NCI-H1048 (cell line): ENCODE measurements at regions not wholly inside any gene's neighbourhood (a gene's known extent, or its start where the extent isn't known, plus 50 kb on each side); places are given as distances from the start of the nearest gene placed in this dataset.
"Not testable (repeated sequence)": the region's sequence is repeated elsewhere in the genome, so short reads cannot be mapped to it uniquely, and the experiment has no call there.

Experiments
- DNase-seq: peaks from one replicate; lab custom pipeline; 2025; lab: John Stamatoyannopoulos, UW

DNA sequence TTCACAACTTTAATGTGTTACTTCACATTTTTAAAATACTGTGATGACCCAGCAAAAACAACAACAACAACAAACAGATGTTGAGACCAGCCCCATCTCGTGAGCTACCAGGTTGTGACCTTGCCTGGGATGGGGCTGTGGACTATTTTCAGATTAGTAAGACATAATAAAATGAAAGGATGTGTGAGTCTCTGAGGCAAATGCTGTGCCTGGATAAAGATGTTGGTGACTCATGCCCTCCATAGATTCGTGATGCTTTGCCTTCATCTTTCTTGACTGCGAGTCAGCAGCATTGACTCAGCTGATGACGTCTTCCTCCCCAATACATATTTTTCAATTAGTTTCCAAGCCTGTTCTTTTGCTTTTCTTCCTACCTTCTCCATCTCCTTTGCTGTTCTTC lies 453.0 kb upstream of the CFAP20DC start:
- no peak for DNase-seq

DNA sequence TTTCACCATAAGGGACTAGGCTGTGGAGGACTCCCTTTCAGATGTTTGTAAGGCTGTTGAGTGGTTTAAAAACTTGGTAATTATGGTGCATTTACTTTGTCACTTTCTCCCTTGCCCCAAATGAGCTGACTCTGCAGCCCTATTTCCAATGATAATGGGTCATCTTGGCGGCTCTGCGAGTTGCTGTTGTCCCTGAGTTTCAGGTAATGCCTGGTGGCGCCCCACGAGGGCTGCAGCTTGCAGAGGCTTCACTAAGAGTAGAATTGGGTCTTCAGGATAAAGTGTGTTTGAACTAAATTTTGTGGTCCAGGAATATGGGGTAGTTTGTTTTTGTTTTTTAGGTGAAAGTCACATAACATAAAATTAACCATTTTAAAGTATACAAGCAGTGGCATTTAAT lies 450.1 kb upstream of the CFAP20DC start:
- DNase-seq: no peak

DNA sequence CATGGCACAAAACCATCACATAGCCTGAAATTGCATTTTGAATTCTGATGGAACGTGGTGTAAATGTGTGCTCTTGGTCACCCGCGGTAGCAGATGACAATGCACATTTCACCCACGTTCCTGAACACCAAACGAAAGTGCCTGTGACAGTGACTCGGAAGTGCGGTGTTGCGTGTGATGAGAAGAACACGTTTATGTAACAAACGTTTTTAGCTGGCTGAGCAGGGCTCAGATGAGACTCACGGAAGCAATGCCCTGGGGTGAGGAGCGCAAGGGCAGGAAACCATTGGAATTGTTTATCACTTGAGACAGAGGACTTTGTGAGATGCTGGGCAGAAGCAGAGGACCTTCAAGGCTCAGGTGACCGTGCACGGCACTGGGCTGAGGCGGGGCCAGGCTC lies 449.2 kb upstream of the CFAP20DC start:
- DNase-seq: no peak

DNA sequence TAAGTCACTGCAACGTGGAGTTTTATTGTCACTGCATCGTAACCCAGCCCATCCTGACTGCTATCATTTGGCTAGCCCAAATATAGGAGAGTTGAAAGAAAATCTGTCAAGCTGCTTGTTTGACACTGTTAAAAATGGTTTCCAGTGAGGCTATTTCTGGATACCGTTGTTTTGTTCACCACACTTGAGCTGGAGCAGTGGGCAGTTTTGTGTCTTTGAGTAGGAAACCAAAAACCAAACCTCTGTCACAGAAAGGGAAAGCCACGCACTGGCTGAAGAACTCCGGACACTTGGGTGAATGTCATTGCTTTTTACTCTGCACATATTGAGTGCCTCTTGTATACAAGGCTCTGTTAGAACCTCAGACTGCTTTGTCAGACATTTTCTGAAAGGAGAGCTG lies 446.4 kb upstream of the CFAP20DC start:
- no peak for DNase-seq

DNA sequence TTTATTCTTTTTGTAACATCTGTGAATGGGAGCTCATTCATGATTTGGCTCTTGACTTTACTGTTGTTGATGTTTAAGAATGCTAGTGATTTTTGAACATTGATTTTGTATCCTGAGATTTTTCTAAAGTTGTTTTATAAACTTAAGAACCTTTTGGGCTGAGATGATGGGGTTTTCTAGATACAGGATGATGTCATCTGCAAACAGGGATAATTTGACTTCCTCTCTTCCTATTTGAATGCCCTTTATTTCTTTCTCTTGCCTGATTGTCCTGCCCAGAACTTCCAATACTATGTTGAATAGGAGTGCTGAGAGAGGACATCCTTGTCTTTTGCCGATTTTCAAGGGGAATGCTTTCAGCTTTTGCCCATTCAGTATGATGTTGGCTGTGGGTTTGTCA lies 445.1 kb upstream of the CFAP20DC start:
- not testable (repeated sequence) for DNase-seq

DNA sequence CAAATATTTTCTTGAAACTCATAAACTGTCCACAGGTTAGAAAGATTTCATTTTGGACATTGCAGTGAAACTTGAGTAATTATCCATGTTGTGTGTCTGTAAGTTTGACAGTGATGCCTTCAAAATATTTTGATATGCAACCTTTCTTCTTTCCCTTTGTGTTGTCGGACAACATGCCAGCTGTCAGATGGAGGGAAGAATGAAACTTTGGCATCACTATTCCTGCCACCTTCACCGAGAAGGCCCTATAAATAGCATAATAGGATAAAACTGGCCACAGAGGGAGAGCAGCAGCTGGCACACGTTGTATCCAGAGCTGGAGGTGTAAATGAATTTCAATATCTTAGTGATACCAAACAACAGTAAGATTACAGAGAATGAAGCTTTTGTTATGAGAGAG lies 436.7 kb upstream of the CFAP20DC start:
- DNase-seq: no peak

DNA sequence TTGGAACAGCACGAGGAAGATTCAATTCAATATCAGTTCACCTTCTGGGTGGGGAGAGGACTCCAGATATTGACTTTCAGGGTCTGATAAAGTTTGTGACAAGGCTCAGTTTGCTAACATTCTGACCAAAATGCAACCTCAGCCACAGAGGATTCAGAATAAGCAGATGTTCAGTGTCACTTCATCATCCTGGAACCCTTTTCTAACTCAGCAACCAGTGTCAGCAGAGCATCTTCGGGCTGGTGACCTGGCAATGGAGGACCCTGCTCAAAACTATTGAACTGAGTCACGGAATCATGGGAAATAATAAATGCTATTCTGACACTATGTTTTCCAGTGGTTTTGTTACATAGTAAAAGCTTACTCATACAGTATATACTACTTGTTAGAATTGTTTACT lies 433.4 kb upstream of the CFAP20DC start:
- DNase-seq: no peak

DNA sequence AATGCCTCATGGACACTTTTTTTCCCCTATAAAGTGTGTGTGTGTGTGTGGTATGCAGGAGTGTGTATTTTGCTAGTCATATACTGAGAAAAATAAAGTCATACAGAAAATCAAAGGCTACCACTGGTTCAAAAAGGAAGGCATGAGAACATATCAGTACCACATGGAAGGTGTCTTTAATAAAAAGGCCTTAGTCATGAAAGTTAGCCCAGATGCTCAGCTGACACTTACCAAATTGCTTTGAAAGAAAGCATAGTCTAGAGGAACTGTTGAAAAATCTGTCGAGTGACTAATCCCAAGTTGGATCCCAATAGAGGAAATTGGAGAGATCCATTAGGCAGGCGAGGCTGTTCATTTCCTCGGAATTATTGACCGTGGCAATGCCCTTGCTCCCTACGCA lies 432.9 kb upstream of the CFAP20DC start:
- DNase-seq: no peak

DNA sequence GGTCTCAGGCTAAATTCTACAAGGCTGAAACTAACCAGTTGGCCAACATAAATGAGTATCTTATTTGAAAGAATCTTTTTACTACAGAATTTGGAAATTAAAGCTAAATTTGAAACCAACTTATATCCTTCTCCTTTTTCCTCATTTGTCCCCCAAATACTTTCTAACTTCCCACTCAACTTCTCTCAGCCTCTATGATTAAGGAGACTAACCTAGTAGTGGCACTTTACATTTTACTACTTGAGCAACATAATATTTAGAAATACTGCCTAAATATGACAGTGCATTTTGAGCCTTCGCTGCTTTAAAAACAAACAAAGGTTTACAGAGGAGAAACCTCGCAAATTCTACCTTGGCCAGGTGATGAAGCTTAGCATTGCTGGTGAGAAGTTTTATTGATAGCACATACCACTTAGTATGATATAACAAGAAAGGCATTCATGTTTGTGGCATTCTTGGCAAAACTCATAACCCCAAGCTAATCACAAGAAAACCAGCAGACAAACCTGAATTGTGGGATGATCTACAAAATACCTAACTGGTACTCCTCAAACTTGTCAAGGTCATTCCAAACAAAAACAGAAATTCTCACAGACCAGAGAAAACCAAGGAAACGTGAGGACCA lies 432.1 kb upstream of the CFAP20DC start:
- no peak for DNase-seq

DNA sequence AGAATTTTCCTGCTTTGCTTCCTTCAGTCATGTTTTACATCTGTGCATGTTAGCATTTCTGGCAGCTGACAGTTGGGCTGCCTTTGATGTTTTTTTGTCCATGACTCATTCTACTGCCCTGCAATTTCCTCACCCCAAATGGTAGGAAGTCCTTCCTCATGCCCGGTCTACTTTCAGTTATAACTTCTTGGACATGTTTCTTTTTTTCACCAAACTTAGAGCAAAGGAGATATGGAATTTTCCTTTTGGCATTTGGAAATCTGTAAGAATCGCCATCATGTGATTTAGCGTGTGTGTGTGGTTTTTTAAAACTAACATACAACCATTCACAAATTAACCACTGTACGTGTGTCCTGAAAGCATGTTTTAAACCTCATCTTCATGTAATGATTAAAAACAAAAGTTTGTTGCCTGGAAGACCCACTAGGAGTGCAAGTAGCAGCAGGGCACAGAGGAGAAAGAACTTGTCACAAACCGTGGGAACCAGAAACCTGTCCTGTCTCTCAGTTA lies 430.7 kb upstream of the CFAP20DC start:
- DNase-seq: no peak

DNA sequence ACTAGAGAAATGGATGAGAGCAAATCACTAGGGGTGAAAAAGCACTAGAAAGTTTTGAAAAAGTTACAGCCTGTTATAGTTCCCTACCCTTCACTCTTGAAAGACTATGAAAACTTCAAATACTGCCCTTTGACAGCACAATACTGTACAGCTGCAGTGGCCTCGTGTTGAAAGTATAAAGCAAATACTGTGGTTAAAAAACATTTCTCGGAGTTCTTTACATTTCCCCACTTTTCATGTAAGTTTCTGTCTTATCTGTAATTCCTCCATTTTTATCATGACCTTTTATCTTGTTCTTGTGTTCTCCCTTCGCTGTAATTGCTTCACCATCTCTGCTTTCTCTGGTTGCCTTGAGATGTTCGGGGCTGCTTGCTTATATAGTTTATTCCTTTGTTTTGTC lies 423.8 kb upstream of the CFAP20DC start:
- no peak for DNase-seq

DNA sequence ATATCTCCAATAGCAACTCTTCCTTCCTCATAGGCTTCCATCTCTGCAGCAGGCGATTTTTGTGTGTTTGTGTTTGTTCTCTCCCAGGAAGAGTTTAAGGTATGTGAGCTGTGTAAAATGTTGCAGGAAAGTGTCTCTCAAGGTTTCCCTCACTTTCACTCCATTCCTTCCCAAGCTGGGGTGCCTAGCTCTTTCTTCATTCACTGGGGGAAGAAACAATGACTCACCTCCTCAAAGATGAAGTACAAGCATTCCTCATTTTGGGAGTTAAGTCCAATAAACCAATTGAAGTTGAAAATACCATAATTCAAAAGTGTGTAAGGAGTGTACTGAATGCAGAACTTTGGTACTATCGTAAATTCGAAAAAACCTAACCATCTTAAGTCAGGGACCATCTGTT lies 422.7 kb upstream of the CFAP20DC start:
- no peak for DNase-seq

DNA sequence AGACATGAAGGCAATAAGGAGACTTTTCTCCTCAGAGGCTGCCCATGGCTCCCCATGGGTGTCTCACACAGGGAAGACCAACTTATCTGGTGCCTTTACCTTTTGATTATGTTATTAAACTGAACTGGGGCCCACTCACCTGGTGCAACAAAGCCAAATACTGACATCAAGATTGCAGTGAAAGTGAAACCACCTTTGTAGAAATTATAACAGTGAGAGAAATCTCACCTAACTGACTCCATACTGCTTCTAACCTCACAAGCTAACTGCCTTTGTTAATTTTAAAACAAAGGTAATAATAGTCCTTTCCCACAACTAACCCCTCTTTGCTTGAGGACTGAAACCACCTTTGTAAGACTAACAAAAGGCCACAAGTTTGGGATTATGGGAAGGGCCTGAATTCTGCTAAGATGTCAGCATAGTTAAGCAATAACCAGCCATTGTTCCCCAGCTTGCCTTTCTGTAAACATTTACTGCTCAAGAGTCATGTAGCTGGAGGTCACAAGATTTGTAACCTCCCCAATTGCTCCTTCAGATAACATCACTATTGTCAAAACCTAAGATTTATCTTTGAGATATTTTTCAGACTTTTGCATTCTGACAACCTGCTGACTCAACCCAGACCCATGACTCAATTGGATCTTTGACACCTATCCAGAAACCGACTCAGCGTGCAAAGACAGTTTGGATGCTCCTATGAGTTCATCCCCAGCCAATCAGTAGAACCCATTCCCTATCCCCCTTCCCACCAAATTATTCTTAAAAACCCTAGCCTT lies 420.3 kb upstream of the CFAP20DC start:
- DNase-seq: no peak

DNA sequence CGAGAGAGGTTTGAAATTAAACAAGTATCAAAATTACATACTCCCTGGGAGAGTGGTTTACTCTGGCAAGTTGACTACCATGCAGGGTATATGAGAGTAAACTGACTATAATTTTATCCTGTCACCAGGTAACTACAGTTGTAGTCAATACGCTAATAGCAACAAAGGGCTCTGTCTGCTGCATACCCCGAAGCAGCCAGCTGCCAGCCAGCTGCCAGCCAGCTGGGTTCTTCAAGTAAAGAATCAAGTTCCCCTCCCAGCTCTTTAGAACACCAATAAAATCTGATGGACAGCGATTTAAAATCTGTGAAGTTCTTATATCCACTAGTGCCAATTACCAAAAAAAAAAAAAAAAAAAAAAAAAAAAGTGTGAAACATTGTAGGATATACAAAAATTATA lies 417.7 kb upstream of the CFAP20DC start:
- no peak for DNase-seq

DNA sequence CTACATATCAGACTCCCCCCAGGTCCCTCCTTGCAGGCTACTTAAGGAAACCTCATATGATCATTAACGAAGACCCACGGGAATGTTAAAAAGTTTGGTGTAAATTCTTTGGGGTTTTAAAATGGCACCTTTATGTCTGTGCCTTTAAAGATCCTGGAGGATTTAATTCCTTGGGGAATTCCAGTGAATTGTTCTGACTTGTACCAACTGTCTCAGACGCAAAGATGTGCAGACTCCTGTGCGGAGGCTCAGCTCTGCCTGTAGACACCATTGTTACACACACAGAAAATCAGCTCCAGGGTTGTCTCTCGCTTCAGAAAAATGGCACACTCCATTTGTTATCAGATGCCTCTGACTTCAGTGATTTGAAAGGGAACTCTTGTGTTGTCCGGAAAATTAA lies 414.4 kb upstream of the CFAP20DC start:
- DNase-seq: no peak

DNA sequence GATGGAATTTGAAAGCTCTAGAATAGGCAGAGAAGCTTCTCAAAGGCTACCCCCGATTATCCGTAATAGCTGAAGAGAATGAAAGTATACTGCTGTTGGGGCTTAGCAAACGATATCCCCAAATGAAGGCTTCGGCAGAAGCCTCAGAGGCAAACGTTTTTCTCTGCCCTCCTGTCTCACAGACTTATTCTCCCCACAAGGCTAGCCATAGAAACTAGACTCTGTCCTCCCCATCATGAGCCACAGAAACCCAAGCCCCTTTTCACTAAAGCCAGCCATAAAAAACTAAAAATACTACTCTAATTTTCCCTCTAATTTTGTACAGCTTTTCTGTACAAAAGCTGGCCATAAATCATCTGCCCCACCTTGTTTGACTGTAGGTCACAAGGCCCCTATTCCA lies 413.4 kb upstream of the CFAP20DC start:
- no peak for DNase-seq

DNA sequence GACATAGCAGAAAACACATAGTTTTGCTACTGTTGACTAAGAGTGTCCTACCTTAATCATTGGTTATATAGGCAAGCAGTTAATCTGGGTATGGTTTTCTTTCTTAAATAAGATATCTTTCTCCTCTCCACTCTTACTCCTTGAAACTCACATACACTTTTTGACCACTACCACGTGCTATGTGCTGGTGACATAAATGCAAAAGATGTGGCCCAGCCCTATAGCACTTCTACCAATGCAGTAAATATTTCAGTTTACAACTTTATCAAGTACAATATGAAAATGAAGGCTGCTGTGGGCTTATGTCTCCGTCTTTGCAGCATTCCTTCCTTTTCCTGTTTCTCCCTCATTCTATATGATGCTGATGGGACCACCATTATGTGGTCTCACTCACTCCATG lies 410.2 kb upstream of the CFAP20DC start:
- no peak for DNase-seq

DNA sequence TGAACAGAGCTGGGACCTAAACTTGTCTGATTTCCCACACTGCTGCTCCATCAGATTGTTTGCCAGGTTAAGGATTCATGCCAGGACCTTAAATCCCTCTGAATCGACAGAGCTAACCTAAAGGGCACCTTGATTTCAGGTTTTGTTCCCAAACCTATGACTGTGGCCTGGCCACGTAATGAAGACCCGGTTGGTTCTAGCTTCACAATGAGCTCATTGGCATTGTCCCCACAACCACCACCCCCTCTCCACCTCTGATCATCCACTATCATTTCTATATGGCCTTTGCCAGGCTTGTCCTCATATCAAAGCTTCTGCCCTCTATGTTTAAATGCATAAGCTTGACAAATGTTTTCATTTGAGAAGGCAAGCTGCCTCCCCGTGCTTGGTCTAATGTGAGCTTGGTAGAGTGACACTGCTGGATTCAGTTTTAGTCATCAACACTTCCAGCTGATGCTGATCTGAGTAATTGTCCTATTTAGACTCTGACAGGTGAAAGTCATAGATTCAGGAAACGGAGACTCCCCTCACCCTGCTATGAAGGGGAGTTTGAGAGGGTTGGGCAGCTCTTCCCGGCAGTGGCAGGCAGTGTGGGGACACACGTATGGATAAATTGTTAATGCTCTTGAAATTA lies 407.1 kb upstream of the CFAP20DC start:
- no peak for DNase-seq

DNA sequence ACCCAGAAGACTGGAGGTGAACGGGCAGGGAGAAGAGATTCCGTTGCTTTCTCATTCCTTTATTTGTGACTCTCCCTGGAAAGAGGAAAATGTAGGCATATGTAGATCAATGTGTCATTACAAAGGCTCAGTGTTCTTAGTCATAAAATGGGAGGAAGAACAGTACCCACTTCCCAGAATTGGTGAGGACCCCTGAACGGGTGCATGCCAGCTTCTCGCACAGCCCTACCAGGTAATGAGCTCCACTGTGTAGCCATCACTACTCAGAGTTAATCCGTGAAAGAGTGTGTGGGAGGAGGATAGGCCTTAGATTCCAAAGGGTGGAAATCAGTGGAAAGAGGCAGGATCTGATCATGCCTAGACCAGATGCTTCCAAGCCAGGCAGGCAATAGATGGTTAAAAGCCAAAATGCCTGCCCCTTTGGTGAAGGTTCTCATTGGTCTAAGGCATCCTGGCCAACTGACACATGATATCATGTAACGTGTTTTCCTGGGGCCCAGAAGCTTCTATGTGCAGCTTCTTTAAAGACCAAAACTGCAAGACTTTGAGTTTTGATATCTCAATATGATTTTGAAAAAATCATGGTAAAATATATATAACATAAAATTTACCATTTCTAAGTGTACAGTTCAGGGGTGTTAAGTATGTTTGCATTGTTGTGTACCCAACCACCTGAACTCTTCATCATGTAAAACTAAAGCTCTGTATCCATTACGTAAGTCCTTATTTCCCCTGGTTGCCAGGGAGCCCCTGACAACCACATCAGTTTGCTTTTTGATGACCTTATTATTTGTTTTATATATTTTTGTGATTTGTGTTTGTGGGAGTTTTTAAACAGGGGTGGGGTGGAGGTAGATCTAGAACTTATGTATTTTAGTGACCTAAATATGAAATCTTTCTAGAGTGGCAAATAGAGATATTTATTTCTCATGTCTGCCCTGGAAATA lies 402.2 kb upstream of the CFAP20DC start:
- DNase-seq: no peak

DNA sequence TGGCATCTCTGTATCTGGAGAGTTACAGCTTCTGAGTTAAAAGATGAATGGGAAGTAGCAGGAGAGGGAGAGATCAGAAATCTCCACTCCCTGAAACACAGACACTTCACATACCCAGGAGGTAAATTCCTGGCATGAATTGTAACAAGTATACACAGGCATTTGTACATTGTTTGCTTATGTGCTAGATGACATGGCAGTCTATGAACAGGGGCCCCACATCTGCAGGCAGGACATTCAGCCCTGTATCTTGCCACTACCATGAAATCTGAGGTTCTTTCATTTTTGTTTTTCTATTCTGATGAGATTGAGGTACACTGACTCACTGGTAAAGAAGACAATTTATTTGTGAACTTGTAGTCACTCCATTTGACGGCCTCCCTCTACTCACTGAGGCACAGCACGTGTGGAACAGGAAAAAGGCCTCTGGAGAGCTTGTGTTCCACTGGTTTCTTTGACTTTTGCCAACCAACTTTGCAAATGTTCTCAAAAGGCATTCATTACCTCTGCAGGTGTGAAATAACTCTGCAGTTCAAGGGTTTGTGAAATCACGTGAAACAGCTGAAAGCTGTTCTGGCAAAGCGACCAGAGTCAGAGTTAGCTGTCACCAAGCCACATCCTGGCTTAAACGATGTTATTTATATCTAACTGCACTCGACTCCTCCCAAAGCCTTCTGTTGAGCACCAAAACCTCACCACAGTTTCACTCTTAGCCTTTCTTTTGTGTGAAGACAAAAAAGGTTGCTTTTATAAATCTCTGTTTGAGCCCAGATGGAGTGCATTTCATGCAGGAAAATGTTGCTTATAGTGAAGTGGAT lies 401.3 kb upstream of the CFAP20DC start:
- no peak for DNase-seq

DNA sequence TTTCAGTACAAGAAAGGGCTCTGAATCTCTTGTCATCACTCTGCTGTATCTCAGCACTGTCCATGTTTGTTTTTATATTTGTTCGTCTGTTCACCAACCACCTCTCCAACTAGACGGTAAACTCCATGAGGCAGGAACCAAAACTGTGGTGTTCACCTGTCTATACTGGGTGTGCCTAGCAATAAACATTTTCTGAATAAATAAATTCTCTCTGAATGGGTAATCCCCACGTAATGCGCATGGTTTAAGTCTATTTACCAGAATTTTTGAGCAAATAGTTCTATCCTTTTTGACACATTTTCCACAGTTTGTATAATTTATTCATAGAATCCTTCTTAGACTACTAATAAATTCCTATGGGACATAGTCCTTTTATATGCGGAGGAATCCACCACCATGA lies 400.6 kb upstream of the CFAP20DC start:
- DNase-seq: no peak
